HepG2 (cell line): ENCODE measurements at regions not wholly inside any gene's neighbourhood (a gene's known extent, or its start where the extent isn't known, plus 50 kb on each side); places are given as distances from the start of the nearest gene placed in this dataset.

Experiments used
- ATAC-seq: fragments of 200-7000 bp; cut with Tn5 transposase; 3 replicates; pipeline ENCODE4 v1.9.1; 2020; ENCODE audit warnings: mild to moderate bottlenecking, moderate library complexity
- BruUV-seq: library from RNA; stranded (reverse); fragments of 400-500 nt; replicated peaks from 2 replicates; lab custom pipeline; 2021; lab: Mats Ljungman, UMichigan
- CTCF ChIA-PET: fragments of 300-600 bp; formaldehyde crosslinking; extraction: SDS; loops from one replicate; lab custom pipeline; 2021; ENCODE audit warnings: low total read pairs, inconsistent platforms, low intra/inter-chr PET ratio; lab: Yijun Ruan, JAX
- POLR2A ChIA-PET: fragments of 350-600 bp; sonication (Branson Sonifier 250); formaldehyde crosslinking; loops from one replicate; lab custom pipeline; 2020; ENCODE audit warnings: antibody characterized with exemption, inconsistent platforms; lab: Yijun Ruan, JAX
- DNase-seq: peaks from one replicate; pipeline ENCODE4 v3.0.0-alpha.2; 2015; ENCODE audit warnings: low spot score
- FAIRE-seq: peaks from 3 replicates; lab custom pipeline; 2011; peaks lifted over from hg19 to GRCh38; lab: Jason Lieb, UNC
- H2AFZ ChIP-seq: one replicate; pipeline ENCODE4 v1.6.1; 2011; ENCODE audit warnings: low read length, inconsistent platforms
- H3K27ac ChIP-seq: fragments of 300-600 bp; 3 replicates; pipeline ENCODE4 v1.8.0; 2011; ENCODE audit warnings: mixed run types, mild to moderate bottlenecking, mixed read lengths, low read length, inconsistent platforms; ENCODE audit not compliant: insufficient read depth; ENCODE audit errors: extremely low read length
- H3K27me3 ChIP-seq, 2 experiments: fragments of 200-600 bp in 1 of 2; 2 replicates in 1 of 2; 3 replicates in 1 of 2; pipeline versions ENCODE4 v1.6.0 to v1.8.0; 2011; ENCODE audit warnings: low read length in 2 of 2, mild to moderate bottlenecking in 2 of 2, moderate library complexity in 2 of 2, inconsistent platforms in 1 of 2; ENCODE audit not compliant: insufficient read depth in 2 of 2, control insufficient read depth in 1 of 2
- H3K36me3 ChIP-seq, 2 experiments: fragments of 200-600 bp in 1 of 2; replicated peaks in 1 of 2; 2 replicates in 1 of 2; 3 replicates in 1 of 2; pipeline versions ENCODE4 v1.5.1 to v1.8.0; 2011; ENCODE audit warnings: low read length in 2 of 2, inconsistent platforms in 1 of 2; ENCODE audit not compliant: insufficient read depth in 2 of 2, control insufficient read depth in 1 of 2
- H3K4me1 ChIP-seq: 2 replicates; pipeline ENCODE4 v1.5.1; 2012; ENCODE audit warnings: low read length, inconsistent platforms; ENCODE audit not compliant: insufficient read depth
- H3K4me2 ChIP-seq: 2 replicates; pipeline ENCODE4 v1.6.0; 2011; ENCODE audit warnings: low read depth, low read length, inconsistent platforms
- H3K4me3 ChIP-seq, 3 experiments: fragments of 200-600 bp in 1 of 3; sonication (generic), shearing (Covaris generic) in 1 of 3; replicated peaks in 1 of 3; 2 replicates each; pipeline ENCODE4 v1.5.1; 2011 to 2016; ENCODE audit warnings: low read length in 3 of 3, inconsistent platforms in 2 of 3, low read depth in 2 of 3, mild to moderate bottlenecking in 2 of 3, control low read depth in 1 of 3, mixed read lengths in 1 of 3; ENCODE audit not compliant: insufficient read depth in 1 of 3
- H3K79me2 ChIP-seq: one replicate; pipeline ENCODE4 v1.6.1; 2011; ENCODE audit warnings: low read length, inconsistent platforms; ENCODE audit not compliant: insufficient read depth
- H3K9ac ChIP-seq: 2 replicates; pipeline ENCODE4 v1.6.0; 2011; ENCODE audit warnings: mild to moderate bottlenecking, low read depth, low read length, inconsistent platforms; ENCODE audit not compliant: insufficient read depth
- H3K9me3 ChIP-seq: 2 replicates; pipeline ENCODE4 v1.5.1; 2012; ENCODE audit warnings: mild to moderate bottlenecking, low read length
- H4K20me1 ChIP-seq: 2 replicates; pipeline ENCODE4 v1.6.0; 2011; ENCODE audit warnings: inconsistent platforms, mild to moderate bottlenecking, low read length, moderate library complexity; ENCODE audit not compliant: insufficient read depth
- RCOR2 ChIP-seq: IDR thresholded peaks from 2 replicates; pipeline ENCODE4 v1.6.1; 2016; ENCODE audit warnings: missing biosample characterization, missing genetic modification reagents
- TCF7L2 ChIP-seq: IDR thresholded peaks from 2 replicates; pipeline ENCODE4 v1.6.1; 2011; ENCODE audit warnings: mild to moderate bottlenecking, low read depth, low read length, moderate library complexity
- ZFP37 ChIP-seq: sonication (generic); formaldehyde crosslinking; IDR thresholded peaks from 2 replicates; pipeline ENCODE4 v1.4.0; 2020; ENCODE audit warnings: missing genetic modification reagents, borderline replicate concordance
- ZNF33A ChIP-seq: sonication (generic); formaldehyde crosslinking; IDR thresholded peaks from 2 replicates; pipeline ENCODE4 v1.5.1; 2020; ENCODE audit warnings: missing genetic modification reagents, mild to moderate bottlenecking, moderate library complexity, borderline replicate concordance
- ZNF605 ChIP-seq: sonication (generic); formaldehyde crosslinking; IDR thresholded peaks from 2 replicates; pipeline ENCODE4 v1.8.0; 2022; ENCODE audit warnings: mild to moderate bottlenecking, missing genetic modification reagents
- WGBS: methylation state at CpG from one replicate; pipeline ENCODE4 v1.1.6; 2017; ENCODE audit warnings: low lambda C conversion rate; 5-methylcytosine and 5-hydroxymethylcytosine counted together
- in situ Hi-C: cut with HindIII; loops from 2 replicates; pipeline ENCODE4 v1.10.0; 2017; ENCODE audit warnings: low pct_unique_long_range_greater_than_20kb; ENCODE audit not compliant: extremely low pct_ligation_motif_present
- intact Hi-C: fragments of 100-400 bp; cut with micrococcal nuclease; formaldehyde crosslinking; loops from one replicate; pipeline ENCODE4 v1.10.0; 2022; ENCODE audit not compliant: unreplicated experiment

DNA sequence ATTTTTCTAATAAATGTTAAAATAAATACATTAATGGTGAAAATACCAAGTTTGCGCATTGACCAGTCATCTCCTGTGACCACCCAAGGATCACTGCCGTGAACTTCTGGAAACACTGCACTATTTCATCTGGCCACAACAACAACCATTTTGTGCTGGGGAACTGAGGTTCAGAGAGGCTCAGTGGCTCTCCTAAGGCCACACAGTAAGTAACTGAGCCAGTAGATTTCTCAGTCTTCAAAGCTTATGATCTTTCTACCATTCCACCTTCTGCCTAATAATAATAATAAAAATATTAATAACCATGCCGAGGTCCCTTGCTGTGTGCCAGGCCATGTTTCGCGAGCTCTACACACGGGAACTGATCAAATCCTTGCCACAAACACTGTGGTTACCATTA, 182.0 kb downstream of the IRF8 start:
- Histone ChIP-seq H3K4me3 (no peak overlapping the region), H4K20me1 (no peaks in the 10 kb centered on the region), H3K4me2 (no peak overlapping the region), H3K79me2 (no peaks in the 10 kb centered on the region), H3K9ac (no peak overlapping the region), H3K9me3 (no peaks in the 10 kb centered on the region), H3K27ac (no peak overlapping the region), H3K4me1 (no peaks in the 10 kb centered on the region), H3K36me3 (no peaks in the 10 kb centered on the region), H2AFZ (no peak overlapping the region), H3K27me3 (peaks cover 0 to 7% of the 10 kb centered on the region in 2 experiments; a peak in 3 of 5 replicates)
- BruUV-seq = no TSS peak
- intact Hi-C loops = no loop called here
- WGBS = 59% methylated on average over 6 of the region's 6 CpGs
- FAIRE-seq (no peak), ATAC-seq (no peak), DNase-seq (no peak)
- CTCF ChIA-PET = no interaction called here
- in situ Hi-C loops = no loop called here
- POLR2A ChIA-PET = no interaction called here
- no peak for TF ChIP-seq TCF7L2
- no peak for TF ChIP-seq RCOR2 (CRISPR knock-in tag)
- TF ChIP-seq ZFP37 (CRISPR knock-in tag) = no peak
- TF ChIP-seq, all 625 proteins: peak for 0

DNA sequence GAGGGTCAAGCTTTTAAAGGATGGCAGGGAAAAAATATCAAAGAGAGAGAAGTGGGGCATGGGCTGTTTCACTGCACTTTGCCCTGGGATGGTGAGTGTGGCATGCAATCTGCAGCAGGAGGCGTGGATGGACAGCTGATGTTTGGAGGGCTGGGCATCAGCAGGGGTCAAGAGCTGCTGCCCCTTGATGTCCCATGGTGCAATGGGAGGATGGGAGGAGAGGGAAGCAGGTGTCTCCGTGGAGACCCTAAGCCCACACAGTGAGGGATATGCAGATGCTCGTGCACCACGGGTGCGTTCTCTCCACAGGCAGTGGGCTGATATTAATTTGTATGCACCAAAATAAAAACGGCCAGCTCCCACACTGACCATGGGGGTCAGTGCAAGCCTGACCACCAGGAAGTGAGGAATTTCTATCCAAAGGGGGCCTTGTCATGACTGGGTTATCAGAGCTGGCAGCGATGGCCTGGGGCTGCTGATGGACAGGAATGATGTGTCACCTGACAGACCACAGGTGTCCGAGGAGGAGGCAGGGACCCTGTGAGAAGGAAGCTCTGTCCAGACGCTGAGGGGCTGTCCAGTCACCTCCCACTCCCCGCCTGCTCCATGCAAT, 183.6 kb downstream of the IRF8 start:
- no peak for FAIRE-seq
- BruUV-seq = no TSS peak

More for the DNA sequence above, 183.6 kb downstream of the IRF8 start:
- H3K9ac ChIP-seq = no peak overlapping the region
- H3K4me3 ChIP-seq = no peak overlapping the region
- DNase-seq (no peak), ATAC-seq (no peak)
- H3K27ac ChIP-seq = no peak overlapping the region
- in situ Hi-C loops = no loop called here
- ChIA-PET POLR2A (no interaction called here), CTCF (no interaction called here)
- H3K4me2 ChIP-seq = no peak overlapping the region
- peaks cover 2 to 7% of the 10 kb centered on the region in 2 experiments; a peak in 4 of 5 replicates for H3K27me3 ChIP-seq
- no peaks in the 10 kb centered on the region for H3K36me3 ChIP-seq
- 26% methylated on average over 10 of the region's 10 CpGs for WGBS
- no peaks in the 10 kb centered on the region for H4K20me1 ChIP-seq
- H2AFZ ChIP-seq = no peak overlapping the region
- TF ChIP-seq ZNF605 (CRISPR knock-in tag) = no peak
- no peak for TF ChIP-seq ZNF33A (CRISPR knock-in tag)
- TF ChIP-seq, all 625 proteins: peak for 0
- H3K79me2 ChIP-seq = no peaks in the 10 kb centered on the region
- intact Hi-C loops = no loop called here
- H3K9me3 ChIP-seq = no peaks in the 10 kb centered on the region
- no peaks in the 10 kb centered on the region for H3K4me1 ChIP-seq
